Ecto neural progenitor cell (in vitro differentiated cells): ENCODE measurements at regions not wholly inside any gene's neighbourhood (a gene's known extent, or its start where the extent isn't known, plus 50 kb on each side); places are given as distances from the start of the nearest gene placed in this dataset.

Source experiments
- DNase-seq: peaks from one replicate; pipeline ENCODE4 v3.0.0-alpha.2; 2018; ENCODE audit warnings: low spot score

DNA sequence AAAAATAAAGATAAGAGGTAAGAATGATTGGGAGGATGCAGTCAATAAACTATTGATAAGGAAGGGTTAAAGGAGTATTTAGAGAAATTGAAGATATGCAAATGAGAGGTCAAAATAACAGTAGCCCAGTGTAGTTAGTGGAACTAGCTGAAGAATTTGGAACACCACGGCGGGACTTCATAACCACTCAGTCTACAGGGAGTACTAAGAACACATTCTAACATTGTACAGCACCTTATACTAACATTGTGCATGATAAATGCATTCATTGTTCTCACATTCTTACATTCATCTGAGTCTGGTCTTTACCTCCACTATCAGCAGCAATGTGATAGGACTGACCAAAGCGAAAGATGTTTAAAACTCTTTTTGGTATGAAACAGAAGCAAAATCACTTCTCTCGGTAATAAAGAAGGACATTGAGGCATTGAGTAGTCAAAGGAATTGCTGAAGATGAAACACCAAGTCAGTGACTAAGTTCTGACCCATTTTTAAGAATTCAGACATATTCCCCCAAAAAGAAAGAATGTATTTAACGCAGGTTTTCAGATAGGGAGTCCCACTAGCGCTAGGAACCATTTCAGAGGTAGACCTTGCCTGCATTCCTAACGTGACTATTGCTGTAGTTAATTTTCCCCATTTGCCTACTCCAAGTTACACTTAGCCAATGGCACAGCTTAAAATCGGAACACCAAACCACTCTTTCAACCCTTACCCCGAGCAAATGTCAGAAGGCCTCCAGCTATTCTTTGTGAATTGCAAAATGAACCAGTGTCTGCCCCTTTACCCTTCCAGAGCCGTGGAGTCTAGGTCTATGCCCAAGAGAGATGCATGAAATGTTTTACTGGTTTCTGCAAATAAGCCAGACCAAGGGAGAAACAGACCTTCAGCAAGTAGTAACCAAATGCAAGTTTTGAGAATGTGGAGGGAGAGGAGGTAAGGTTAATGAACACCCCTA, 108.8 kb upstream of the IRF2BP2 start:
- no peak for DNase-seq

DNA sequence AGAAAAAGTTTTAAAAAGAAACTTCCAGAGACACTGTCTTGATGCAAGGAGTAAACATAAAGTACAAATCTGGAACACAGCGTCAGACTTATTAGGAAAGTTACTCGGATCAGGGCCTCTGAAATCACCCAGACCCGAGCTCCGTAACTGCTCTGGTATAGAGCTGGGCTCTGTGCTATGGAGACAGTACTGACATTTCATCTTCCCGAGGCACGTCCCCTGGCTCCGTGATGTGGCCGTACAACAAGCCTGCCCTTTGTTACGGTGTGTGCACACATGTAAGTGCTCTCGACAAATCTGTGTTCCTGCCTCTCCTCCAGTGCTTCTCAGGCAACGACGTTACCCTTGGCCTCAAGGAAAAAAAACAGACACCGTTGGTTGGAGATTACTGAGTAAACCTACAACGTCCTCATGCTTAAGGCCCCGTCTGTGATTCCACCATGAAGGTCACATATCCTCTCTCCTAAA, 107.0 kb upstream of the IRF2BP2 start:
- DNase-seq: no peak

GRCh38 chr1:234715252-234716014, 105.5 kb upstream of the IRF2BP2 start:
- no peak for DNase-seq

DNA sequence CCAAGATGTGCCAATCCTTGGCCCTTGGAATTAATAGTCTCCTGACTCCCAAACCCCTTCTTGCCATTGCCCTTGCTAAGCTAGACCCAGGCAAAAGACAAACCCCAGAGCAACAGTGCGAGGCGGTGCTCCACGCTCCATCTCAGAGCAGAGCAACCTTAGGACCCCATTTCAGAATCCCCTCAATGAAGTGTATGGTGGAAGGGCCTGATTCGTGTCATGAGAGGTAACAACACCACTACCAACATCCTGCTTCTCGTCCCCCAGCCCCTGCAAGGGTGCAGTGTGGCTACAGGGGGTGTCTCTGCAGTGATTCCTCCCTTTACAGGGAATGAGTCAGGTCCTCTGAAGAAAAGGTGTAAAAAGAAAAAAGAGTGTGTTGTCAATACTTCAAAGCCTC, 103.9 kb upstream of the IRF2BP2 start:
- no peak for DNase-seq

- no peak for DNase-seq
Observed at GRCh38 chr1:234713440-234713839, 103.5 kb upstream of the IRF2BP2 start.

DNA sequence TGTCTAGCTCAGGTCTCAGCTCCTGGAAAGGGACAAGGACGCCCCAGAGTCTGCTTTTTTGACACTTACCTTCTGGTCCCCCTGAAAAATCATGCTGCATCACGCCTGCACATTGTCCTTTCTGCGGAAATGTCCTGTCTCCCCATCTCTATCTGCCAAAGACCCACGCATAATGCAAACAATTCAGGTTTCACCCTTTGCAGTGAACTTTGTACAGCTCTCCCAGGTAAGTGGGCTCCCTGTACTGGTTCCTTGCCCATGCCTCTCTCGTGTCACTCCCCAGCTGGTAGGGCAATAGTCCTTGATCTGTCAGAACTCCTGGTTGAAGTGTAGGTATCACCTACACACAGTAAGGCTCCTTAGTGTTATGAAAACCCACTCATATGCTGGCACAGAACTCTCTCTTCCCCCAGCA, 102.9 kb upstream of the IRF2BP2 start:
- no peak for DNase-seq

- no peak for DNase-seq
Observed at GRCh38 chr1:234710936-234711724, 101.2 kb upstream of the IRF2BP2 start.

- DNase-seq: no peak
Observed at GRCh38 chr1:234710381-234710780, 100.4 kb upstream of the IRF2BP2 start.

DNA sequence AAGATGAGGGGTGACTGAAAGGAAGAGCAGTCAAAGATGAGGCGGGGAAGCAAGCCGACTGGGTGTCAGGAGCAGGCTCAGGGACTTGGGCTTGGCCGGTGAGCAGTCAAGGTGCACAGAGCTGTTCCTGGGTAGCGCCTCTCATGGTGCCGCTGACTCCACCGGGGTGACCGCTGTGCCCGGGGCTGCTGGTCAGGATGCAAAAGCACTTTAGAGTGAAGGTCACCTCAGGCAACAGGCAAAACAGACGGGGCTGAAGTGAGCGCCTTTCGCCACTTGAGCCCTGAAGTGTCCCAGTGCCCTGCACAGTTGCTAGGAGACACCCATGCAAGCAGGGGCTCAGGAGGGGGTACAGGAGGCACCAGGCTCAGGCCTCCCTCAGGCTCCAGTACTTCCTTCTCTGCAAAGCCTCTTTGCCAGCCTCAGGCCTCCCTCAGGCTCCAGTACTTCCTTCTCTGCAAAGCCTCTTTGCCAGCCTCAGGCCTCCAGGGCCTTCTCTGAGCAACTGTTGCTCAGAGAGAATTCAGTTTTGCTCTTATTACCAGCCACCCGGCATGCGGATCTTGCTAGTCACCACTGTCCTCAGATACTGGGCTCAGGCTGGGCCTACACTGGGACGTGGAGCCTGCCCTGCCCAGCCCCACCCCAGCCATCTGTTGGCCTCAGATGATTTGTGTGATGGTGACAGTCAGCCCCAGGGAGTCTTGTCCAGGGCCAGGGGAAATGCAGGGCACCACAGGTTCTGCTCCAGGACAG, 99.7 kb upstream of the IRF2BP2 start:
- DNase-seq: peak; percentile 39

GRCh38 chr1:234708700-234709395, 98.9 kb upstream of the IRF2BP2 start:
- DNase-seq: peak; percentile 21

- peak; percentile 21 for DNase-seq
Observed at GRCh38 chr1:234707641-234708040, 97.7 kb upstream of the IRF2BP2 start.

GRCh38 chr1:234706931-234707330, 97.0 kb upstream of the IRF2BP2 start:
- peak; percentile 2 for DNase-seq

- peak; percentile 5 for DNase-seq
Observed at GRCh38 chr1:234706199-234706598, 96.2 kb upstream of the IRF2BP2 start.

DNA sequence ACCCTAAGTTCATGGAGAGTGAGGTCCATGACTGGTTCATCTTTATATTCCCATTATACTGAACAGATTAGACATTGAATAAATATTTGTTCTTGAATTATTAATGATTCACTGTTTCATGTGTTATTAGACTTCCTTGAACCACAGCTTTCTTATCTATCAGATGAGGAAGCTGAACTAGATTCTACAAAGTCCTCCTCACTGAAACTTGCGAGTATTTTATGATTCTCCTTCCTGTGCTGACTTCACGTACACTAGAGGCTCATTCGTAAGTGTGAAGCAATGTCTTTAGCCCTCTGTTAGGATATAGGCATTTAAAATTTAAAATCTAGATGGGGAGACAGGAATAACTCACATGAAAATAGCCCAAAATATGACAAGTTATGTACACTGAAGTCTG, 95.6 kb upstream of the IRF2BP2 start:
- DNase-seq: no peak

DNA sequence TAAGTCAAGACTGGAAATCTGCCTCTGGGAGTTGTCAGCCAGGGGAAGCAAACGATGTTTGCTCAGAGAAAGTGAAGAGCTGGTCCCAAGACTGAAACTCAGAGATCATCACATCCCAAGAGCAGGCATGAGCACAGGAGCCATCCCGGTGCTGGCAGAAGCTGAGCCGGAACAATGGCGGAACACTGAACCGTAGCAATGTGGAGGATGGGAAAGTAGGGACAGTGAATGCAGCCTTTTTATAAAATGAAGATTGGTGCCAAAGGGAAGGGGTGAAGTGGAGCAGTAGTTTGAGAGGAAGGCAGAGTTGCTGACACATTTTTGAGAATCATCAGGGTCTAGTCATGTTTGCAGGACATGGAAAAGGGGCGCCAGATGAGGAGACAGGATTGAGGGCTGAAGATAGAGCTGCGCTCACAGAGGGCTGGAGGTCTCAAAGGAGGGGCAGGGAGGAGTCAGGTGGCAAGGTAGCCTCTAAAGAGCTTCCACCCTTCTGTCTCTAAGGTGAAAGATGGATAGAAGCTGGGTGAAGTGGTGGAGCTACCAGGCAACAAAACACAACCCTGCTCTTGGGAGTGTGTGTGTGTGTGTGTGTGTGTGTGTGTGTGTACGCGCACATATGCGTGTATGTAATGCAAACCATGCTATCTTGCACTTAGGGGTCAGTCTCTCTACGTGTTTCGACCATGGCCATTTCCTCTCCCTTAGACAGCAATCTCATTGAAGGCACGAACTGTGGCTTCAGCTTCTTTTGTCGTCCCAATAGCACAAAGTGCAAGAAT, 94.3 kb upstream of the IRF2BP2 start:
- DNase-seq: peak; percentile 21

DNA sequence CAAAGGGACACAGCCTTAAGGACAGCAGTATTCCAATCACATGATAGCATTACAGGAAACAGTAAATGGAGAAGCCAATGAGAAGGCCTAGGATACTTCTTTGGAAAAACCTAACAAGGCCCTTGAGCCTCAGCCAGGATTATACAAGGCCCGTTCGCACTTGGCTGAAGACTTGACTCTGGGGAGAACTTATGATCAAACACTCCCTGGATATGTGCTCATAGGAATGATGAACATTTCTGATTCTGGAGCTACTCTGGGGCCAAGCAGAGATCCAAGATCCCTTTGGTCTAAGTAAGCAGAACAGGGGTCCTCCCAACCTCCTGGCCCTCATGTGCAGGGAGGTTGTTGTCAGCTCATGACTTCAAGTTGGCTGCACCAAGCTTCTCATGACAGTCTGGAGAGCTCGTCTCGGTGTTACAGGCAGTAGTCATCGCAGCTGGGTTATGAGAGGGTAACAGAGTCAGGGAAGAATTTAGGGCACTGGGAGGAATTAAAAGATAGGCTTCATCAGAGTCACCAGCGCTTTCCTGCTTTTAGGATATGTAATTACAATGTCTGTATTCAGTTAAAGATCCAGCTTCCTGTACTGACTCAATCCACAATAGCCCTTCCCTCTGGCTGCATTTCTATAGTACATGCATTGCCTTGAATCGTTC, 92.5 kb upstream of the IRF2BP2 start:
- DNase-seq: peak; percentile 21

DNA sequence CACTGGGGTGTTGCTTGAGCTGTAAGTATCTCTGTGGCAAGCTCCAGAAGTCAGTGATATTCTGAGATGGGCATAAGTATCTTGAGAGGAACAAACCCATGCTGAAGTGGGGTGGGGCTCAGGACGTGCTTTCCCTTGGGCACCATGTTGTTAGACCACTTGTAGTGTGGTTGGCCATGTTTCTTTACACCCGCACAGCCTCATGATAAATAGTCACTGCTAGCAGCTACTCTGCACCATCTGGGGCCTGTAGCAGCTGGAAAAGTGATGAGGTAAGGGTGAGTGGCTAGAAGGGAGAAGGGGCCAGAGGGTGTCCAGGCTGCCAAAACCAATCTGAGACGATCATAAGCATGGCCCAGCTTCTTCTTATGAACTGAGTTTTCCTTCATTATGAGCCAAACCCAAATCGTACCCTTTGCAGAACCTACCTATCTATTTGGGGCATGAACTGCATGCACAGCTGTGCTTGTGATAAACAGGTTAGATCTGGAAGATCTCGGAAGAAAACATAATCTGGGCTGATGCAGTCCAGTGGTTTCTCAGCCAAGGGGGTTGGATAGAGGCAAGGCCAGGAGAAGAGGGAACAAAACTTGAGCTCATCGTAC, 91.9 kb upstream of the IRF2BP2 start:
- peak; percentile 14 for DNase-seq

GRCh38 chr1:234699795-234700665, 90.1 kb upstream of the IRF2BP2 start:
- DNase-seq: no peak
